Left cardiac atrium (tissue), 4 donors: ENCODE measurements at regions not wholly inside any gene's neighbourhood (a gene's known extent, or its start where the extent isn't known, plus 50 kb on each side); places are given as distances from the start of the nearest gene placed in this dataset.

ENCODE experiments used
- ATAC-seq, 2 donors: fragments of 200-7000 bp; cut with Tn5 transposase; one replicate each; pipeline ENCODE4 v1.9.1; 2020; ENCODE audit warnings: mild to moderate bottlenecking in 2 of 2, moderate library complexity in 2 of 2
- DNase-seq: peaks from one replicate; pipeline ENCODE4 v3.0.0-alpha.2; 2020
- intact Hi-C, 2 donors: fragments of 100-400 bp; cut with DNase I; formaldehyde crosslinking; loops; one replicate each; pipeline versions ENCODE4 v1.14.1 to v1.15.1; 2022 to 2023
- donor health status: DM: no; HTN: yes; CAD: no.
- donor health status: DM: no; HTN: yes; CAD: no; lungs with severe emphysema.
- donor health status: DM: yes; HTN: yes; CAD: no.
- donor health status: Dilated cardiomyopathy.

- ATAC-seq (no peak), DNase-seq (no peak)
- intact Hi-C loops = loop anchor here (10.0 kb wide), 3 partner anchors 165 to 355 kb away; no protein-coding TSS in a partner anchor
Measured at GRCh38 chr10:43699516-43699915, 50.8 kb upstream of the ZNF32 start.
